DMS53 treated with DMSO at 0.1 percent for 48 hours (cell line): ENCODE measurements at regions not wholly inside any gene's neighbourhood (a gene's known extent, or its start where the extent isn't known, plus 50 kb on each side); places are given as distances from the start of the nearest gene placed in this dataset.

ENCODE experiments used
- DNase-seq: peaks from one replicate; lab custom pipeline; 2025; ENCODE audit not compliant: unreplicated experiment; lab: John Stamatoyannopoulos, UW

- no peak for DNase-seq
These were observed 157.7 kb upstream of the DIPK2B start for GRCh38 chrX:45358392-45358791.

GRCh38 chrX:45353456-45353855 is 152.8 kb upstream of the DIPK2B start:
- DNase-seq, result no peak

GRCh38 chrX:45352611-45353010 is 151.9 kb upstream of the DIPK2B start:
- no peak for DNase-seq

GRCh38 chrX:45351478-45351877 is 150.8 kb upstream of the DIPK2B start:
- DNase-seq, result no peak

GRCh38 chrX:45348296-45348695 is 147.6 kb upstream of the DIPK2B start:
- no peak for DNase-seq

DNA sequence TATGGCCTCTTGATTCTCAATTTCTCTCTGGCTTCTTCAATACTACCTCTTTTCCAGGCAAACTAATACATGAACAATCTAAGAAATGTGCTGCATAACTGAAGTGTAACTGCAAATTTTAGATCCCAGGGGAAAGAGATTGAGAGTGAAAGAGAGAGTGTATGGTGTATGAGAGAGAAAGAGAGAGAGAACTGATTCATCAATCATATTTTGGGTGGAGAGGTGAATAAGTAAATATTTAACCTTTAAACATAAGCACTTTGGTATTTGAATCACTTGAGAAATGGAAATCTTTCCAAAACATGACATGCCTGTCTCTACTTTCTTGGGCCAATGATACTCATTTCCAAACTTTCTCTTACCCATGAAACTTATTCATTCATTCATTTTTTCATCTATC is 147.2 kb upstream of the DIPK2B start:
- no peak for DNase-seq

GRCh38 chrX:45344594-45344993 is 143.9 kb upstream of the DIPK2B start:
- DNase-seq, result no peak

DNA sequence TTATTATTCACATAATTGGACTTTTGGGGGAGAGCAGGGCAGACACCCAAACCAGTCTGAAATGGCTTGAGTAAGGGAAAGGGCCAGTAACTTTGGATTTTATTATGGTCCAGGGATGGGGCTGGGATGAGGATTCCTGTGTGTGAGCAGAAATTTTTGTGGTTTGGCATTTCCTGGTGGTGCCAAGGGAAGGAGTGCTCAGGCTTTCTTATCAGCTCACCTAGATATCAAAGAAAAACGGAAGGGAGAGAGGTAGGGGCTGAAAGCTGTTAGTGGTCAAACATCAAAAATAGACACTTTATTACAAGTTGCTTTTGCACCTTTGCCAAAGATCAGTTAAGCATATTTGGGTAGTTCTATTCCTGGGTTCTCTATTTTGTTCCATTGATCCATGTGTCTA is 128.5 kb upstream of the DIPK2B start:
- DNase-seq, result no peak

DNA sequence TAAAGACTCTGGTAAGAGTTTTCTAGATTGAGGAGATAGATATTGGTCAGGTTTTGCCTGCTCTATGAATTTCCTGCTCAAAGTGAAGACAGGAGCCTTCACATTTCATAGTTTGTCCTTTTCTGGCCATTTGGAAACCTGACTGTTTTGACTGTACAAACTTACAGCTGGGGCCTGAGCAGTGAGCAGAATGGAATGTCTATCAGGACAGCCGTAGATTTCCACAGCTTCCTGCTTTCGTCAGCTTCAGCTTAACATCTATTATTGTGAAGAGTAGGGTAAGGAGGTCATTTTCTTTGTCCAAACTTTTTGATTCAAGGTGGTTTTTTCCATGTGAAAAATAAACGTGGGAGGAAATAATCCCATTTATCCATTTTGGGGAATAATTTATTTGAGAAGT is 124.3 kb upstream of the DIPK2B start:
- no peak for DNase-seq

DNA sequence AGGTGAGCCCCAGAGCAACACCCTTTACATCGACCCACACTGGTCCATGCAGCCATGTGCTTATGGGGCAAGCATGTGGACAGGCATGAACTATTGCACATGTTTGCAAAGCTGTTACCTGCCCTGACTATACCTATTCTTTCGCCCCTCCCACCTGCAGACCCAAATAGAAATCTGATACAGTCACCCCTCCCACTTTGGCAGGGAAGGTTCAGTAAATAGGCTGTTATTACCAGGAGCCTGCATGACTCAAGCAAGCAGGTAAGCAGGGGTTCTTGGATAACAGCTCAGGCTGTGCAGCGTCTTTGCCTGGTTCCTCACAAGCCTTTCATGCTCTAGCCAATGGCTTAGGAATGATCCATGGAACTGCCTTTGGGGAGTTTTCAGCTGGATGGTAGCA is 122.7 kb upstream of the DIPK2B start:
- DNase-seq, result no peak

DNA sequence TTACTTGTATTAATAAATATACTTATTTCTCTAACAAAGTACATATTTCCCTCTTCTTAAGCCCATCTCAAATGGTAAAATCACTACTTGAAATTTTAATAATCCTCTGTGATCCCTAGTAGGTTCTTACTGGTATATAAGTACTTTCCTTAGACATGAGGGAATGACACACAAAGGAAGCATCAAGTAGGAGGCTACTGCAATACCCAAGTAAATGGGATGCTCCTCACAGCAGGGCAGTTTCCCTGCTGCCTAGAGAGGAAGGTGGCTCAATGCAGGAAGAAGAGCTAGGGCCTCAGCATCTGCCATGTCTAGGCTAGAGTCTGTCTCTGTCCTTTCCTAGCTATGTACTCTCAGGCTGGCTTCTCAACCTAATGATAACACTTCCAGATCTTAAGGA is 122.1 kb upstream of the DIPK2B start:
- peak; percentile 16 for DNase-seq

GRCh38 chrX:45322382-45322781 is 121.7 kb upstream of the DIPK2B start:
- peak; percentile 37 for DNase-seq

DNA sequence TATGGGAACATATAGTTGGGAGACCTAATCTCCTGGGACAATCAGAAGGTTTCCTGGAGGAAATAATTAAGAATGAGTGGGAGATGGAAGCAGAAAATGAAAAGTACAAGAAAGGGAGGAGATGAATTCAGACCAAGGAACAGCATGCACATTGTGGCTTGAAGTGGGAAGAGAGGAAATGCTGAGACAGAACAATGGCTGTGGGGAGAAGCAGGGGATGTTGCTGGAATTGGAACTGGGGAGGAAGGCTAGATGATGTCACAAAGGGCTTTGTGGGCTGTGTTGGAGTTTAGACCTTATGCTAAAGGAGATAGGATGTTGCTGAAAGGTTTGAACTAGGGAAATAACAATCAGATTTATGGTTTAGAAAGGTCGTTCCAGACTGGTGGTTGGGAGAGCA is 119.5 kb upstream of the DIPK2B start:
- DNase-seq, result no peak

- no peak for DNase-seq
These were observed 109.1 kb upstream of the DIPK2B start for GRCh38 chrX:45309801-45310200.

DNA sequence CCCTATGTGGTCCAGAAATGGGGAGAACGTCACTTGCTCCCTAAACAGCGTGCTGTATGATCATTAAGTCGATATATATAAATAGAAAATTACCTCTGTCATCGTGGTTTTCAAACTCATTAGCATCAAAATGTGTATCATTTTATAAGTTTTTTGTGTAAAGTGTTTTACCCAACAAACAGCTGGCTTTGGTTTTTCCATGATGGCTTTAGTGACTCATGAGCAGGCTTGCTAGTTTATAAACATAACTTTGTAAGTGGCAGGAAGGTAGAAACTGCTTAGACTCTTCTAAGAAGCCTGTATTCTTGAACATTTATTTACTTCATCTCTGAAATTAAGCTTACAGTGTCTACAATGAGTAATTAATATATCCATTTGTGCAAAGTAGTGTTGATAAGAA is 108.4 kb upstream of the DIPK2B start:
- DNase-seq, result no peak

DNA sequence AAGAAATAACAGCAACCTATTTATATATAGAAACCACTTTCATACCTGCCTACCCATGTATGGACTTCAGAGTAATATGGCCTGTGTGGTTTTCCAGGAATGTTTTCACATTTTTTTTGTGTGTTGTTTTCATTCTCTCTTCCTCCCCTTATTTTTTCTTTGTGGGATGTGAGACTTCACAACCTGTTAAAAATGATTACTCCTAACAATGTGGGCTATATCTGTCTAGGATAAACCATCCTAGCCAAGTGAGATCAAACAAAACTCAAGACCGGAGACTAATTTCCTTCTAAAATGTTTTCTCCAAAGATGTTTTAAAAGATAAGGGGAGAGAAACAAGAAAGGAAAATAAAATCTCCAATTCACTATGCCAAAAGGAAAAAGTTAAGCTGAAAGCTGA is 106.1 kb upstream of the DIPK2B start:
- no peak for DNase-seq

- DNase-seq, result no peak
These were observed 100.0 kb upstream of the DIPK2B start for GRCh38 chrX:45300638-45301037.

DNA sequence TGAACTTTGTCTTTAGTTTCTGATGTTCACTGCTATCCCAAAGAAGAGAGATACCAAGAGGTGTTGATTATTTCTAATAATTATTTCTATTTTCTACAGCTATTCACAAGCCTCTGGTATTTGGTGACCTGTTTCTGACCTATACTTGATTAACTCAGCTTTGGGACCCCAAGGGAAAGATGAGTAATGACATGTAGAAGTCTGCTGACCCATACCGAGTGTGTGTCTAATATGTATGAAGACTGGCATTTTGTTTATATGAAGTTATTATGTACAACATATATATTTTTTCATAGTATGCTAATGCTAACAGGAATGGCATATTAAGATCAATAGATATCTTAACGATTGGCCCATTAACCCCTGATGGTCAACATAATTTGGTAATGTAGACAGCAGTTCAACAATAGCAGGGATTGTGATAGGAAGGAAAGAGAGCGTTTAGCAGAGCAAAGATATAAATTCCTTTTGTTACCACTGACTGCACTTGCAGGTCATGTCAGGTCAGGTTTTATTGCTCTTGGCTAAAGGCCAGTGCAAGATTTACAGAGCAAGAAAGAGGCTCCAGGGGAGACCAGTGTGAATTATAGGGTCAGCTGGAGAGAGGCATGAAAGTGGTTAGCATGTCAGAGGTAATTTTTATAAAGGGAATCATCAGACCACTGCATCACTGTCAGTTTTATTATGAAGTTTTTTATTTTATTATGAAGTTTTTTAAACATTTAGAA is 94.7 kb upstream of the DIPK2B start:
- DNase-seq, result peak; percentile 50

- DNase-seq, result no peak
These were observed 73.9 kb upstream of the DIPK2B start for GRCh38 chrX:45274576-45274975.

GRCh38 chrX:45267007-45267406 is 66.3 kb upstream of the DIPK2B start:
- DNase-seq, result no peak

DNA sequence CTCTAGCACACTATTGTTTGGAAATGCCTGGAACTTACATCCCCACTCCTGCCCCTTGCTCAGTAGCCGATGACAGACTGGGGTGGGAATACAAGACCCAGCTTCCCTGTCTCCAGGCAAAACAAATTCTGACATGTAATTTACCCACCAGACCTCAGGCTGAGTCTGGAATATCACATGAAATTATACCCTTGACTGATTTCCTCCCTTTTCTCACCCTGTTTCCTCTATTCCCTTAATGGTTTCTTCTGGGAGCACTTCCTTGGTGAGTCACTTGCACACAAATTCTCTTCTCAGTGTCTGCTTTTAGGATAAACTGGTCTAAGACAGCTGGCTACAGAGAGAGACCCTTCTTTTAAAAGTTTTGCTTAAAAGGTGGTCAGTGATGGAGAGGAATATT is 65.8 kb upstream of the DIPK2B start:
- DNase-seq, result no peak

DNA sequence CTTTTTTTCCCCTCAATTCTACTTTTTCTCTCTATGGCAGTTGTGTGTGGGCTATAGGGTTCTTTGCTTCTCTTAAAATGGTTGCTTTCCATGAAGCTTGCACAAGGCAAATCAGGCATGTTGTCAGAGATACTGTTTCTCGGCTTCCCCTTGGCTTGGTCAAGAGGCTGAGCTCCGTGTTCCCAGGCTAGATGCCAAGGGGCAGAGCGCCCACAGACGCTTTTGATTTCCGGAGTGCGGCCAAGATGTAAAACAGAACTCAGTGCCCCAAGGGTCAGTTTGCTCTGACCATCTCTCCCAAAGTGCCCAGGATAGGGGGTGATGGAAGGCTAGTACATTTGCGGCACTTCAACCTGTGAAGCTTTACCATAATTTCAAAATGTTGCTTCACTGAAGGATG is 64.2 kb upstream of the DIPK2B start:
- DNase-seq, result no peak

- DNase-seq, result no peak
These were observed 60.8 kb upstream of the DIPK2B start for GRCh38 chrX:45261471-45261870.
